Uterus (tissue), 3 donors: ENCODE measurements at regions not wholly inside any gene's neighbourhood (a gene's known extent, or its start where the extent isn't known, plus 50 kb on each side); places are given as distances from the start of the nearest gene placed in this dataset.

Experiments
- DNase-seq, 2 donors: peaks; one replicate each; pipeline ENCODE4 v3.0.0-alpha.2; 2019 to 2020
- H3K27ac ChIP-seq, 2 donors: fragments of 200-600 bp; sonication (generic); 1 replicate in 1 of 2; 2 replicates in 1 of 2; pipeline ENCODE4 v1.5.1; 2016 to 2018
- H3K27me3 ChIP-seq, 2 donors: fragments of 200-600 bp; sonication (generic); one replicate each; pipeline ENCODE4 v1.5.1; 2018 to 2019; ENCODE audit warnings: control low read depth in 1 of 2
- H3K36me3 ChIP-seq, 2 donors: fragments of 200-600 bp; sonication (generic); one replicate each; pipeline ENCODE4 v1.5.1; 2019; ENCODE audit warnings: control low read depth in 1 of 2
- H3K4me1 ChIP-seq, 2 donors: fragments of 200-600 bp; sonication (generic); one replicate each; pipeline ENCODE4 v1.5.1; 2018 to 2019; ENCODE audit warnings: control low read depth in 1 of 2
- H3K4me3 ChIP-seq, 2 donors: fragments of 200-600 bp; sonication (generic); 1 replicate in 1 of 2; 2 replicates in 1 of 2; pipeline ENCODE4 v1.5.1; 2018 to 2019; ENCODE audit warnings: mild to moderate bottlenecking in 1 of 2
- H3K9me3 ChIP-seq, 2 donors: fragments of 200-600 bp; sonication (generic); one replicate each; pipeline ENCODE4 v1.5.1; 2019; ENCODE audit warnings: control low read depth in 1 of 2
- CTCF ChIP-seq, 4 experiments: fragments of 200-600 bp in 2 of 4; fragments of 450-650 bp in 2 of 4; sonication (generic) in 2 of 4; IDR thresholded peaks; one replicate each; pipeline ENCODE4 v1.5.1; 2016 to 2019; ENCODE audit warnings: antibody characterized with exemption in 4 of 4, mild to moderate bottlenecking in 2 of 4, moderate library complexity in 1 of 4
- POLR2A ChIP-seq, 2 donors: fragments of 450-650 bp; IDR thresholded peaks; one replicate each; pipeline ENCODE4 v1.6.1; 2016; ENCODE audit warnings: antibody characterized with exemption in 2 of 2, mild to moderate bottlenecking in 1 of 2, moderate library complexity in 1 of 2
- intact Hi-C: fragments of 100-400 bp; cut with DNase I; formaldehyde crosslinking; loops from one replicate; pipeline ENCODE4 v1.15.1; 2023; ENCODE audit warnings: low total_unique reads
- donor health status: DM: yes; HTN: yes; CAD: no.

- no peak for TF ChIP-seq CTCF (IDR thresholded peaks at IDR 0.05)
- TF ChIP-seq POLR2A (IDR thresholded peaks at IDR 0.05): no peak
- Histone ChIP-seq H3K4me1 (no peaks in the 10 kb centered on the region), H3K4me3 (no peak overlapping the region), H3K36me3 (no peaks in the 10 kb centered on the region), H3K27me3 (no peaks in the 10 kb centered on the region), H3K27ac (no peak overlapping the region), H3K9me3 (no peaks in the 10 kb centered on the region)
- DNase-seq: no peak
- intact Hi-C loops: no loop called here
Observed at GRCh38 chr2:196376984-196377877, 205.9 kb upstream of the STK17B start.

- no peak overlapping the region for H3K27ac ChIP-seq
- TF ChIP-seq POLR2A (IDR thresholded peaks at IDR 0.05): no peak
- H3K36me3 ChIP-seq: no peaks in the 10 kb centered on the region
- no peaks in the 10 kb centered on the region for H3K9me3 ChIP-seq
- H3K4me3 ChIP-seq: no peak overlapping the region
- DNase-seq: no peak
- intact Hi-C loops: no loop called here
- H3K27me3 ChIP-seq: no peaks in the 10 kb centered on the region
- no peaks in the 10 kb centered on the region for H3K4me1 ChIP-seq
Observed at GRCh38 chr2:196379600-196379999, 208.2 kb upstream of the STK17B start.

DNA sequence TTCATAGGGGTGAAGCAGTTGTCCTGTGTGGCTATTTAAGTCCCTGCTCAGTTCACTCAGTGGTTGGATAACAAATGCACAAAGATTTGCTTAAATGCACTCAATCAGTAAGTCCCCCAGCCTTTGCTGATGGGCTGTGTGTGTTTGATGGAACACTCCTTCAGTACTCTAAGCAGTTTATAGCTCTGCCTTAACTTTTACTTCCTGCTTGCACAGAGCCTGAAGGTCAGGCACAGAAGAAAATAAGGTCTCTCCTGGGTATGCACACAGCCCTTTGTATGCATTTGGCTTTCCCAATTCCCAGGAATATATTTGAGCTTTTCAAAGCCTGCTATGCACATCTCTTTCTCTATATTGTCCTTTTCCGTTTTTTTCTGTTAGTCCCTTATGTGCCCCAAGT, 208.7 kb upstream of the STK17B start:
- Histone ChIP-seq H3K4me3 (no peak overlapping the region), H3K36me3 (no peaks in the 10 kb centered on the region), H3K27me3 (no peaks in the 10 kb centered on the region), H3K27ac (no peak overlapping the region), H3K4me1 (no peaks in the 10 kb centered on the region), H3K9me3 (no peaks in the 10 kb centered on the region)
- intact Hi-C loops: no loop called here
- DNase-seq: no peak
- TF ChIP-seq POLR2A (IDR thresholded peaks at IDR 0.05): no peak
- TF ChIP-seq CTCF (IDR thresholded peaks at IDR 0.05): no peak

DNA sequence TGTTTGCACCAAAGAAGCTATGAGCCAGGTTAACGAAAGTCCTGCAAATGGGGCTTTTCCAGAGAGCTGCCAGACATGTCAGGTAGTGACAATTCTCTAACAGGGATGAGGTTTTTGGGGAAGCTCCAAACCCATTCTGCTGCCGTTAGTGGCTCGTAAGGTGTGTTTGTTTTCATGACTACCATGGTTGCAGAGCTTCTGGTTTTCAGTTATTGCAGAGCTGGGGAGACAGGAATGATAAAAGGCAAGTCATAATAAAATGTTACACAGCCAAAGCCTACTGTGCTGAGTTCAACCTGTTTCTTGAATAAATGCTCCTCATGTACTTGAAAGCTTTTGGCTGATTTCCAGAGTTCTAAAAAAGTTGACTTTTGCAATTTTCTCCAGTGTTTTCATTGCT, 209.2 kb upstream of the STK17B start:
- no peak for DNase-seq
- Histone ChIP-seq H3K27me3 (no peaks in the 10 kb centered on the region), H3K9me3 (no peaks in the 10 kb centered on the region), H3K4me3 (no peak overlapping the region), H3K4me1 (no peaks in the 10 kb centered on the region), H3K36me3 (no peaks in the 10 kb centered on the region), H3K27ac (no peak overlapping the region)
- intact Hi-C loops: no loop called here
- TF ChIP-seq POLR2A (IDR thresholded peaks at IDR 0.05) (no peak), CTCF (IDR thresholded peaks at IDR 0.05) (no peak)

DNA sequence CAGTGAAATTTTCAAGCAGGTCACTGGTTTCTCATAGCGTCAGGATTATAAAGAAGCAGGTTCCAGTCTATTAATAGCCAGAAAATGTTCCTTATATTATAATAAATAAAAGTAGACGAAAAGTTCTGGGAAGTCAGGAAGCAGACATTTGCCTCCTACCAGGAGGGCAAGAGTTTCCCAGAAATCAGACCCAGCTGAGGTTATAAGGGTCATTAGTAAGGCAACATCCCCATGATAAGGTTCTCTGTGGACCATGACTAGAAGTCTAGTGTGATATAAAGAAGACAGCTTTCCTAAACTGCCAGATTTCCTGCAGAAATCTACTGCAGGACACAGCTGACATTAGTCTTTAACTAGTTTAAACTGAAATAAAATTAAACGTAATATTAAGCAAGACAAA, 210.1 kb upstream of the STK17B start:
- no peak for TF ChIP-seq POLR2A (IDR thresholded peaks at IDR 0.05)
- no peak for TF ChIP-seq CTCF (IDR thresholded peaks at IDR 0.05)
- Histone ChIP-seq H3K27ac (no peak overlapping the region), H3K9me3 (no peaks in the 10 kb centered on the region), H3K4me1 (no peaks in the 10 kb centered on the region), H3K27me3 (no peaks in the 10 kb centered on the region), H3K36me3 (no peaks in the 10 kb centered on the region), H3K4me3 (no peak overlapping the region)
- no peak for DNase-seq
- intact Hi-C loops: no loop called here
